Muscle layer of colon (tissue), 2 donors: ENCODE measurements at regions not wholly inside any gene's neighbourhood (a gene's known extent, or its start where the extent isn't known, plus 50 kb on each side); places are given as distances from the start of the nearest gene placed in this dataset.

Experiments
- H3K27ac ChIP-seq: one replicate; pipeline ENCODE4 v1.7.0; 2013; ENCODE audit warnings: low read depth, mild to moderate bottlenecking, low read length, moderate library complexity
- H3K27me3 ChIP-seq, 2 donors: one replicate each; pipeline ENCODE4 v1.7.0; 2013; ENCODE audit warnings: low read length in 2 of 2, mild to moderate bottlenecking in 2 of 2; ENCODE audit not compliant: insufficient read depth in 2 of 2, control insufficient read depth in 1 of 2
- H3K36me3 ChIP-seq: one replicate; pipeline ENCODE4 v1.7.0; 2013; ENCODE audit warnings: mild to moderate bottlenecking, low read length; ENCODE audit not compliant: insufficient read depth
- H3K4me1 ChIP-seq: one replicate; pipeline ENCODE4 v1.7.0; 2013; ENCODE audit warnings: mild to moderate bottlenecking, low read length; ENCODE audit not compliant: insufficient read depth
- H3K4me3 ChIP-seq, 2 donors: one replicate each; pipeline ENCODE4 v1.7.0; 2013; ENCODE audit warnings: low read length in 2 of 2, low read depth in 1 of 2, mild to moderate bottlenecking in 1 of 2, moderate library complexity in 1 of 2
- H3K9ac ChIP-seq: one replicate; pipeline ENCODE4 v1.7.0; 2013; ENCODE audit warnings: low read length
- H3K9me3 ChIP-seq: one replicate; pipeline ENCODE4 v1.7.0; 2013; ENCODE audit warnings: mild to moderate bottlenecking, low read length
- donor health status: abdominal sarcoma.
- donor health status: Adenocarcinoma of cecum.

DNA sequence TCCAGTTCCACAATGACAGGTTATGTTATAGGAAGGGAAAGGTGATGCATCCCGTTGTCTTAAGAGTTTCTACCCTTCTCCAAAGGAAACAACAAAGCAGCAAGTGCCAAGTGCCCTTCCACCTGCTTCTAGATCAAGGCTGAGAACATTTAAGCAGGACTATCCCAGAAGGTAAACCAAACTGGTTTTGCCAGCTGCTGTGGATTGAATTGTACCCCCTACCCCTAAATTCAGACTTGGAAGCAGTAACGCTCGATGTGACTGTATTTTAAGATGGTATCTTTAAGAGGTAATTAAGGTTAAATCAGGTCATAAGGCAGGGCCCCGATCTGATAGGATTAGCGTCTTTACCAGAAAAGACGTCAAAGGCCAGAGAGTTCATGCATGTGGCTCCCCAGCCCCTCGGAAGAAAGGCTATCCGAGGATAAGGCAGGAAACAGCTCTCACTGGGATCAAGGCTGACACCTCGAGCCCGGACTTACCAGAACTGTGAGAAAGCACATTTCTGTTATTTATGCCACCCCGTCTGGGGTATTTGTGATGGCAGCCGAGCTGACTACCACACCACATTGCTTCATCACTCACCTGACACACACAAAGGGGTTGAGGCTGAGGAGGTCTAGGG, 179.1 kb upstream of the RAI14 start:
- Histone ChIP-seq H3K9me3 (no peaks in the 10 kb centered on the region), H3K9ac (no peak overlapping the region), H3K4me3 (no peak overlapping the region), H3K27me3 (no peaks in the 10 kb centered on the region), H3K4me1 (no peaks in the 10 kb centered on the region), H3K36me3 (no peaks in the 10 kb centered on the region), H3K27ac (no peak overlapping the region)

- no peaks in the 10 kb centered on the region for H3K36me3 ChIP-seq
These were observed 175.2 kb upstream of the RAI14 start for GRCh38 chr5:34480810-34481528.

GRCh38 chr5:34483442-34484033, 172.6 kb upstream of the RAI14 start:
- Histone ChIP-seq H3K9me3 (no peaks in the 10 kb centered on the region), H3K4me1 (peaks cover 23% of the 10 kb centered on the region), H3K36me3 (no peaks in the 10 kb centered on the region), H3K27ac (no peak overlapping the region), H3K4me3 (no peak overlapping the region), H3K27me3 (no peaks in the 10 kb centered on the region), H3K9ac (no peak overlapping the region)

More at GRCh38 chr5:34480810-34481528, 175.2 kb upstream of the RAI14 start:
- Histone ChIP-seq H3K4me3 (no peak overlapping the region), H3K27ac (no peak overlapping the region), H3K4me1 (peaks cover 1% of the 10 kb centered on the region), H3K9ac (no peak overlapping the region), H3K27me3 (no peaks in the 10 kb centered on the region), H3K9me3 (no peaks in the 10 kb centered on the region)

DNA sequence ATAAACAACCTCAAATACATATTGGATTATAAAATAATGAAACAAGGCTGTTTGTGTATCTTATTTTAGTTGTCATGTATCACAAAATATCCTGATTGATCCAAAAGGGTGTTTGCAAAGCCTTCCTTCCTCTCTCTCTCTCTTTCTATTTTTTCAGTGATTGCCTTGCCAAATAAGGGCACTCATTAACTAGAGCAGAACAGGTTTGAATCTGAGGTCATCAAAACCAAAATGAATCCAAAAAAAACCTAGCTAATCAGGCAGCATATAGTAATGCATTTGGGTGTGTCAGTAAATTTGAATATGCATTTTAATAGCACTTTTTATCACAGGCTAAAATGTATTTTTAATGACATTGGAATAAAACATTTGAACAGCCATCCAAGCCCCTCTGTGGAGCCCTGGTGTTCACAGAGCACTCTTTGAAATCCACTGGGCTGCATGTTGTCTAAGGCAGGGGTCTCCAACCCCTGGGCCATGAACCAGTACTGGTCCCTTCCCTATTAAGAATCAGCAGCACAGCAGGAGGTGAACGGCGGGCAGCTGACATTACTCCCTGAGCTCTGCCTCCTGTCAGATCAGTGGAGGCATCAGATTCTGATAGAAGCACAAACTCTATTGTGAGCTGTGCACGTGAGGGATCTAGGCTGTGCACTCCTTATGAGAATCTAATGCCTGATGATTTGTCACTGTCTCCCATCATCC, 171.8 kb upstream of the RAI14 start:
- Histone ChIP-seq H3K36me3 (no peaks in the 10 kb centered on the region), H3K4me3 (no peak overlapping the region), H3K27ac (no peak overlapping the region), H3K9me3 (no peaks in the 10 kb centered on the region), H3K9ac (no peak overlapping the region), H3K27me3 (no peaks in the 10 kb centered on the region), H3K4me1 (peaks cover 23% of the 10 kb centered on the region)

DNA sequence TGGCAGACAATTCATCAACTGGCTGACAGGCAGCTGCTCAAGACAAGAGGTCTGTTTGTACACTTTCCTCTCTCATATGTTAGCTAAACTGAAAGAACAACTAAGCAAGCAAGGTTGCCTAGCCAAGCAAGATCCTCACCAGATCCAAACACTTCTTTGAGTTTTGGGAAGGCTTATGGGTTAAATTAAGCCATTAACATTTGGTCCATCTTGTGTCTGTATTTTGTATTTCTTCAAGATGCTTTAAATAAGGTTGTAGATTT, 170.4 kb upstream of the RAI14 start:
- H3K27ac ChIP-seq, result no peak overlapping the region
- peaks cover 23% of the 10 kb centered on the region for H3K4me1 ChIP-seq
- no peak overlapping the region for H3K9ac ChIP-seq
- H3K36me3 ChIP-seq, result no peaks in the 10 kb centered on the region
- no peak overlapping the region for H3K4me3 ChIP-seq
- H3K27me3 ChIP-seq, result no peaks in the 10 kb centered on the region
- no peaks in the 10 kb centered on the region for H3K9me3 ChIP-seq

- no peak overlapping the region for H3K9ac ChIP-seq
- peaks cover 28% of the 10 kb centered on the region for H3K4me1 ChIP-seq
- H3K9me3 ChIP-seq, result no peaks in the 10 kb centered on the region
- no peaks in the 10 kb centered on the region for H3K36me3 ChIP-seq
- H3K27ac ChIP-seq, result no peak overlapping the region
- H3K27me3 ChIP-seq, result no peaks in the 10 kb centered on the region
- H3K4me3 ChIP-seq, result no peak overlapping the region
These were observed 169.8 kb upstream of the RAI14 start for GRCh38 chr5:34486160-34486848.

DNA sequence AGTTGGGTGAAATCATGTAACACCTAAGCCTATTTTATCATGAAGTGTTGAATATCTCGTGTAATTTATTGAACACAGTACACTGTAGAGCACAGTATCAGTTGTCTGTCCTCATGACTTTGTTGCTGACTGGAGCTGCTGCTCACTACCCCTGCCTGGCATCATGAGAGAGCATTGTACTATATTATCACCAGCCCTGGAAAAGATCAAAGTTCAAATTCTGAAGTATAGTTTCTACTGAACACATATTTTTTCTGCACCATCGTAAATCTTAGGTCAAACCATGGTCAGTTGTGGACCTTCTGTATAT, 169.3 kb upstream of the RAI14 start:
- H3K9ac ChIP-seq, result no peak overlapping the region
- H3K27me3 ChIP-seq, result no peaks in the 10 kb centered on the region
- H3K27ac ChIP-seq, result peak overlapping the region; percentile 14
- H3K4me3 ChIP-seq, result no peak overlapping the region
- H3K36me3 ChIP-seq, result no peaks in the 10 kb centered on the region
- no peaks in the 10 kb centered on the region for H3K9me3 ChIP-seq
- peaks cover 32% of the 10 kb centered on the region for H3K4me1 ChIP-seq

DNA sequence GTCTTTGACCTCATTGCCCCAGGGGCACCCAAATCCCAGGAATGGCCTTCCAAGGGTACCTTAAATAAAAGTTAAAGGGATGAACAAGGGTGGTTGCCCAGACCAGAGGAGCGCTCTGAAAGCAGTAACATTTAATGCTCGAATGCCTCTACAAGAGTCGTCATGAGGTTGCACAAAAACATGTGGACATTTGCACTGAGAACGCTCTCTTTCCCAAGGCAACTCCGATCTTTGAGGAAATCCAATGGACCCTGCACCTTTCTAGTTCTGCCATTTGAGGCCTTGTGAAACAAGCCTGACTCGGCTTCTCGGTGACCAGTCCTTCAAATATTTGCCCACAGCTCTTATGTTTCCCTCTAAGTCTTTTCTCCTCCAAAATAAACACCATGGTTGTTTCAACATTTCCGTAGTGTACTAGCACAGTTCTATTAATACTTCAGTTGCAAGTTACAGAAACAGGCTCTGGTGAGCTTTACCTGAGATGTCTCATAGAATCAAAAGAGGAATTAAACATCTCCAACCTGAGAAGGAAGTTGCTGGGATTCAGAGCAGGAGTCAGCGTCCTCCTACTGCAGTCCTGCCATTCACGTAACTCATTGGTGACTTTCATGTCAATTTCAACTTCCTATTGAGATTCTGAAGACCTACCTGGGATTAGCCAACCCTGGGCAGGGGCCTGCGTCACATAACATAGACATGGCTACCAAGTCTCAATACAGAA, 168.8 kb upstream of the RAI14 start:
- H3K4me1 ChIP-seq, result peaks cover 32% of the 10 kb centered on the region
- no peak overlapping the region for H3K4me3 ChIP-seq
- no peak overlapping the region for H3K9ac ChIP-seq
- no peaks in the 10 kb centered on the region for H3K9me3 ChIP-seq
- H3K27ac ChIP-seq, result peak overlapping the region; percentile 14
- H3K27me3 ChIP-seq, result no peaks in the 10 kb centered on the region
- H3K36me3 ChIP-seq, result no peaks in the 10 kb centered on the region

DNA sequence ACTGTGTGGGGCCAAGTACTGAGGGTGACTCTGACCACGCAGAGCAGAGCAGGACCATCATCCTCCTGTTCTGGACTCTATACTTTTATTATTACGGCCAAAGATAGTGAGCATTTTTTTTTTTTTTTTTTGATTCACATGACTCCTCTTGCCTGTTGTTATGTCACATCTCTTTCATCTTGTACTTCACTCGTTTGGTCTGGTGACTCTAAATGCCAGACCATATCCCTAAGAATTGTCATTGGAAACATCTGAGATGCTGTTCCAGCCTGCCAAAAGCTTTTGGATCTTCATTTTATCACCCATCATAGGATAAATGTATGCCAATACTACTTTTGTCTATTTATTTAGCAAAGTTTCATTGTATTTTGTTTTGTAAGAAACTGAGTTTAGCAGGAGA, 168.2 kb upstream of the RAI14 start:
- no peaks in the 10 kb centered on the region for H3K9me3 ChIP-seq
- H3K36me3 ChIP-seq, result no peaks in the 10 kb centered on the region
- H3K27ac ChIP-seq, result no peak overlapping the region
- no peaks in the 10 kb centered on the region for H3K27me3 ChIP-seq
- H3K4me1 ChIP-seq, result peaks cover 32% of the 10 kb centered on the region
- H3K9ac ChIP-seq, result no peak overlapping the region
- H3K4me3 ChIP-seq, result no peak overlapping the region

GRCh38 chr5:34488984-34489383, 167.1 kb upstream of the RAI14 start:
- no peak overlapping the region for H3K27ac ChIP-seq
- H3K4me1 ChIP-seq, result peaks cover 32% of the 10 kb centered on the region

More at GRCh38 chr5:34488984-34489383, 167.1 kb upstream of the RAI14 start:
- Histone ChIP-seq H3K36me3 (no peaks in the 10 kb centered on the region), H3K4me3 (no peak overlapping the region), H3K27me3 (no peaks in the 10 kb centered on the region), H3K9me3 (no peaks in the 10 kb centered on the region), H3K9ac (no peak overlapping the region)
